ENCODE measurements at regions not wholly inside any gene's neighbourhood (a gene's known extent, or its start where the extent isn't known, plus 50 kb on each side); places are given as distances from the start of the nearest gene placed in this dataset.

DNA sequence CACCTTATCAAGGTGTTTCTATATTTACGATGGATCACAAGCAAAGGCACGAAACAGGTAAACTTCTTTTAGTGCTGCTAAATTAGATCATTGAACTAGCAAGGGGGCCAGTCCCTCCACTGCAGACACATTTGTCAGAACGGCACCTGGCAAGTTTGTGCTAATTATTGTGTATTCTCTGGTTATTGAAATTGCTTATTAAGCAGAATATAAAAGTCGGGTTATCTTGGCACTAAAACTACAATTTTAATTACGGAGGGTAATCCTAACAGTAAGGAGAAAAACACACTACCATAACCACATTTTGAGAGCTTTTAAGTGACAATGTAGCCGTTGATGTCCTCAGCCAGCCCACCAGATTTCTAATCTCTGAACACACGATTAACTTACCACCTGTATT is 118.9 kb upstream of the BTN3A2 start:
- Histone ChIP-seq H3K4me3 (ENCODE audit: low read depth, low read length) (no peak overlapping the region), H3K36me3 (ENCODE audit: control insufficient read depth, insufficient read depth, low read length) (no peaks in the 10 kb centered on the region), H3K27me3 (ENCODE audit: control insufficient read depth, insufficient read depth, low read length) (no peaks in the 10 kb centered on the region)
- TF ChIP-seq, protein P1, sequence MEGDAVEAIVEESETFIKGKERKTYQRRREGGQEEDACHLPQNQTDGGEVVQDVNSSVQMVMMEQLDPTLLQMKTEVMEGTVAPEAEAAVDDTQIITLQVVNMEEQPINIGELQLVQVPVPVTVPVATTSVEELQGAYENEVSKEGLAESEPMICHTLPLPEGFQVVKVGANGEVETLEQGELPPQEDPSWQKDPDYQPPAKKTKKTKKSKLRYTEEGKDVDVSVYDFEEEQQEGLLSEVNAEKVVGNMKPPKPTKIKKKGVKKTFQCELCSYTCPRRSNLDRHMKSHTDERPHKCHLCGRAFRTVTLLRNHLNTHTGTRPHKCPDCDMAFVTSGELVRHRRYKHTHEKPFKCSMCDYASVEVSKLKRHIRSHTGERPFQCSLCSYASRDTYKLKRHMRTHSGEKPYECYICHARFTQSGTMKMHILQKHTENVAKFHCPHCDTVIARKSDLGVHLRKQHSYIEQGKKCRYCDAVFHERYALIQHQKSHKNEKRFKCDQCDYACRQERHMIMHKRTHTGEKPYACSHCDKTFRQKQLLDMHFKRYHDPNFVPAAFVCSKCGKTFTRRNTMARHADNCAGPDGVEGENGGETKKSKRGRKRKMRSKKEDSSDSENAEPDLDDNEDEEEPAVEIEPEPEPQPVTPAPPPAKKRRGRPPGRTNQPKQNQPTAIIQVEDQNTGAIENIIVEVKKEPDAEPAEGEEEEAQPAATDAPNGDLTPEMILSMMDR (IDR thresholded peaks at IDR 0.05; ENCODE audit: insufficient read depth, low read length, poor library complexity, severe bottlenecking), result no peak
- no peak for DNase-seq (ENCODE audit: low read depth)

DNA sequence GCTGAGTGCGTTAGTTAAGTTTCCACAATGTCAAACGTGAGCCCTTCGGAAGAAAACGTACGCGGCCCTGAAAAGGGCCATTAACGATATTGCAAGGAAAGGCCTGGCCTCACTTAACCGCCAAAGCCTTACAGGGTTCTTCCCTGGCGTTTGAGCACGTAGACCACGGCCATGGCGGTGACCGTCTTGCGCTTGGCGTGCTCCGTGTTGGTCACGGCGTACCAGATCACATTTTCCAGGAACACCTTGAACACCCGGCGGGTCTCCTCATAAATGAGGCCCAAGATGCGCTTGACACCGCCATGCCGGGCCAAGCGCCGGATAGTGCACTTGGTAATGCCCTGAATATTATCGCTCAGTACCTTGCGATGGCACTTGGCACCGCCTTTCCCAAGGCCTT is 118.4 kb upstream of the BTN3A2 start:
- TF ChIP-seq, protein P1 (IDR thresholded peaks at IDR 0.05; ENCODE audit: insufficient read depth, low read length, poor library complexity, severe bottlenecking), result no peak
- no peaks in the 10 kb centered on the region for H3K36me3 ChIP-seq (ENCODE audit: control insufficient read depth, insufficient read depth, low read length)
- H3K27me3 ChIP-seq (ENCODE audit: control insufficient read depth, insufficient read depth, low read length), result no peaks in the 10 kb centered on the region
- DNase-seq (ENCODE audit: low read depth), result no peak
- no peak overlapping the region for H3K4me3 ChIP-seq (ENCODE audit: low read depth, low read length)

DNA sequence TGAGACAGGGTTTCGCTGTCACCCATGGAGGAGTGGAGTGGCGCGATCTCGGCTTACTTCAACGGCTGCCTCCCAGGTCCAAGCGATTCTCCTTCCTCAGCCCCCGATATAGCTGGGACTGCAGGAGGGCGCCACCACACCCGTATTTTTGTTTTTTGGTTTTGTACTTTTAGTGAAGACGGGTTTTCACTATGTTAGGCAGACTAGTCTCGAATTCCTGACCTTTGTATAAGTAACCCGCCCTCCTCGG is 115.4 kb upstream of the BTN3A2 start:
- Histone ChIP-seq H3K36me3 (ENCODE audit: control insufficient read depth, insufficient read depth, low read length) (no peaks in the 10 kb centered on the region), H3K4me3 (ENCODE audit: low read depth, low read length) (peak overlapping the region; percentile 70), H3K27me3 (ENCODE audit: control insufficient read depth, insufficient read depth, low read length) (no peaks in the 10 kb centered on the region)
- DNase-seq (ENCODE audit: low read depth), result no peak
- TF ChIP-seq, protein P1 (IDR thresholded peaks at IDR 0.05; ENCODE audit: insufficient read depth, low read length, poor library complexity, severe bottlenecking), result no peak

DNA sequence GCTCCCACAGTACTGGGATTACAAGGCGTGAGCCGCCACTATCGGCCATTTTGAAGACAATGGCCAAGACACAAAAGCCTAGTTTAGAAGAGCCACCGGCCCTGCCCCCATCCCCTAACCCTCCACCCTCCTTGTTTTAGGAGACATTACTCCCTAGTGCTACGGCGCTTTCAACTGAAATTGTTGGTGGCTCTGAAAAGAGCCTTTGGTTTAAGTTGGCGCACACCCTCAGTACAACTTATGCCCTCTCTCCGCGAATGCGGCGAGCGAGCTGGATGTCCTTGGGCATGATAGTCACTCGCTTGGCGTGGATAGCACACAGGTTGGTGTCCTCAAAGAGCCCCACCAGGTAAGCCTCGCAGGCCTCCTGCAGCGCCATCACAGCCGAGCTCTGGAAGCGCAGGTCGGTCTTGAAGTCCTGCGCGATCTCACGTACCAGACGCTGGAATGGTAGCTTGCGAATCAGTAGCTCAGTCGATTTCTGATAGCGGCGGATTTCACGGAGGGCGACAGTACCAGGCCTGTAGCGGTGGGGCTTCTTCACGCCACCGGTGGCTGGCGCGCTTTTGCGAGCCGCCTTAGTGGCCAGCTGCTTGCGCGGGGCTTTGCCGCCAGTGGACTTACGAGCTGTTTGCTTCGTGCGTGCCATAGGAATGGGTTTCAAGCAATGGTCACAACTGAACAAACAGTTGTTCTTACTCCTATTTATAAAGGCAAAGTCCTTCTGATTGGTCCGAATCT is 114.9 kb upstream of the BTN3A2 start:
- DNase-seq (ENCODE audit: low read depth), result no peak

DNA sequence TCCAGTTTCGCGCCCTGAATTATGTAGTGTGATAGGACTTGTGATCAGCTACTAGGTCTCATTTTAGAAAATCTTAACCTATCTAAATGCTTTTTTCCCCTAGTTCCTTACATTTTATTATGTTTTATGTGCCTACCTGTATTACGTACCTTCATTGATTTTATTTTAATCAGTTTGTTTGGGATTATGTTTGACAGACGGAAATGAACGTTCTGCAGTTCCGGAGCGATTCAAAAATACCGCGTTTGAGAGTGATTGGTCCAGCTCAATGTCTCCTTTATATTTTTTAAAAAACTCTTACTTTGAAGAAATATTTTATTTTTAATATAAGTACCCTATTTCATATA is 114.3 kb upstream of the BTN3A2 start:
- no peaks in the 10 kb centered on the region for H3K27me3 ChIP-seq (ENCODE audit: control insufficient read depth, insufficient read depth, low read length)
- peak overlapping the region; percentile 70 for H3K4me3 ChIP-seq (ENCODE audit: low read depth, low read length)
- TF ChIP-seq, protein P1 (IDR thresholded peaks at IDR 0.05; ENCODE audit: insufficient read depth, low read length, poor library complexity, severe bottlenecking), result no peak
- DNase-seq (ENCODE audit: low read depth), result no peak
- H3K36me3 ChIP-seq (ENCODE audit: control insufficient read depth, insufficient read depth, low read length), result no peaks in the 10 kb centered on the region

More for the DNA sequence above, 114.9 kb upstream of the BTN3A2 start:
- H3K27me3 ChIP-seq (ENCODE audit: control insufficient read depth, insufficient read depth, low read length), result no peaks in the 10 kb centered on the region
- H3K4me3 ChIP-seq (ENCODE audit: low read depth, low read length), result peak overlapping the region; percentile 70
- TF ChIP-seq, protein P1 (IDR thresholded peaks at IDR 0.05; ENCODE audit: insufficient read depth, low read length, poor library complexity, severe bottlenecking), result peak; percentile 50
- no peaks in the 10 kb centered on the region for H3K36me3 ChIP-seq (ENCODE audit: control insufficient read depth, insufficient read depth, low read length)

DNA sequence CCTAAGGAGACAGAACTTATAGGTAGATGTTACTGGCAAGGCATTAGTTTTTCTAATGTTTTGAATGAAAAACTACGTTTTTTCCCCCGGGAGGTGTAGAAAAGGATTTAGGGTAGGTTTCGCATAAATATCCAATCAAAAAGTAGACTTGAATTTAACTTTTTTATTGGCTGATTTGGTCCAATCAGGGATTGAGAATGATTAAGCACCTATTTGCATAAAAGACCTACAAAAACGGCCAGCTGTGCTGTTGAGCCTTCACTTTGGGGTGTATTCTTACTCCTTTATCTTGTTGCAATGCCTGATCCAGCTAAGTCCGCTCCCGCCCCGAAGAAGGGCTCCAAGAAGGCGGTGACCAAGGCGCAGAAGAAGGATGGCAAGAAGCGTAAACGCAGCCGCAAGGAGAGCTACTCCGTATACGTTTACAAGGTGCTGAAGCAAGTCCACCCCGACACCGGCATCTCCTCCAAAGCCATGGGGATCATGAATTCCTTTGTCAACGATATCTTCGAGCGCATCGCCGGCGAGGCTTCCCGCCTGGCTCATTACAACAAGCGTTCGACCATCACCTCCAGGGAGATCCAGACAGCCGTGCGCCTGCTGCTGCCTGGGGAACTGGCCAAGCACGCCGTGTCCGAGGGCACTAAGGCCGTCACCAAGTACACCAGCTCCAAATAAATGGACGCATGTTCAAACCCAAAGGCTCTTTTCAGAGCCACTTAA is 113.5 kb upstream of the BTN3A2 start:
- Histone ChIP-seq H3K27me3 (ENCODE audit: control insufficient read depth, insufficient read depth, low read length) (no peaks in the 10 kb centered on the region), H3K4me3 (ENCODE audit: low read depth, low read length) (peak overlapping the region; percentile 70), H3K36me3 (ENCODE audit: control insufficient read depth, insufficient read depth, low read length) (no peaks in the 10 kb centered on the region)
- DNase-seq (ENCODE audit: low read depth), result no peak
- TF ChIP-seq, protein P1 (IDR thresholded peaks at IDR 0.05; ENCODE audit: insufficient read depth, low read length, poor library complexity, severe bottlenecking), result no peak

Data from kidney epithelial cell (primary cell).